ENCODE measurements at regions not wholly inside any gene's neighbourhood (a gene's known extent, or its start where the extent isn't known, plus 50 kb on each side); places are given as distances from the start of the nearest gene placed in this dataset.

DNA sequence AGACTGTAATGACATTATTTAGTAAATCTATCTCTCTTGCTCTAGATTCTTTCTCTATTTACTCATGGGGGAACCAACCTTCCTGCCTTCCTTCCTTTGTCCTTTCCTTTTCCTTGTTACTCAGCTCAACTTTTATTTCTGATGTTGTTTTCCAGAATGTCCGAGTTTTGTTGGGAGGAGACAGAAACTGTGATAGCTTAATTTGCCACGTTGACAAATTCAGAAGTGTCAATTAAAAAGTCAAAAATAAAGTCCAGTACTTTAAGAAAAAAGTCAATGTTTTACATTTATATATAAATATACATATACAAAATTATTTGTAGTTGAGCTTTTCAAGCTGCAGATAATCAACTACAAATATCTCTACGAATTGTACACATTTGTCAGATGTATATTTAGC is 1187.7 kb downstream of the ADGRL3 start:
- no peaks in the 10 kb centered on the region for H3K36me3 ChIP-seq (ENCODE audit: insufficient read depth)
- ATAC-seq = no peak
- no peak overlapping the region for H3K4me3 Mint-ChIP-seq
- no peaks in the 10 kb centered on the region for H3K27me3 ChIP-seq (ENCODE audit: insufficient read depth)
- H3K9me2 ChIP-seq (ENCODE audit: insufficient read depth) = peaks cover 3% of the 10 kb centered on the region; the same call in 1 of the 2 replicates
- H3K27ac ChIP-seq (ENCODE audit: low read depth) = no peak overlapping the region
- no peak overlapping the region for H3K4me3 ChIP-seq
- H4K20me1 ChIP-seq (replicated peaks; ENCODE audit: insufficient read depth) = no peaks in the 10 kb centered on the region
- H3K4me1 Mint-ChIP-seq = no peaks in the 10 kb centered on the region
- no peaks in the 10 kb centered on the region for H3K9me3 Mint-ChIP-seq
- no peaks in the 10 kb centered on the region for H3K4me1 ChIP-seq (ENCODE audit: insufficient read depth)
- H3F3A ChIP-seq (replicated peaks; ENCODE audit: low read depth) = no peaks in the 10 kb centered on the region
- H3K36me3 Mint-ChIP-seq (ENCODE audit: low read depth) = no peaks in the 10 kb centered on the region
- DNase-seq (ENCODE audit: low spot score) = no peak
- no peak overlapping the region for H3K27ac Mint-ChIP-seq
- TF ChIP-seq STAT1 (IDR thresholded peaks at IDR 0.05; ENCODE audit: unreplicated experiment) (no peak), NANOG (IDR thresholded peaks at IDR 0.05; ENCODE audit: borderline replicate concordance) (no peak), ZNF331 (CRISPR knock-in tag; IDR thresholded peaks at IDR 0.05; ENCODE audit: low read depth) (no peak), ZNF462 (CRISPR knock-in tag; IDR thresholded peaks at IDR 0.05) (no peak), EZH2 (IDR thresholded peaks at IDR 0.05; ENCODE audit: low read depth, unreplicated experiment) (no peak), JUNB (IDR thresholded peaks at IDR 0.05; ENCODE audit: unreplicated experiment) (no peak), EZH2phosphoT487 (IDR thresholded peaks at IDR 0.05; ENCODE audit: unreplicated experiment) (no peak)
- TF ChIP-seq, protein P1, sequence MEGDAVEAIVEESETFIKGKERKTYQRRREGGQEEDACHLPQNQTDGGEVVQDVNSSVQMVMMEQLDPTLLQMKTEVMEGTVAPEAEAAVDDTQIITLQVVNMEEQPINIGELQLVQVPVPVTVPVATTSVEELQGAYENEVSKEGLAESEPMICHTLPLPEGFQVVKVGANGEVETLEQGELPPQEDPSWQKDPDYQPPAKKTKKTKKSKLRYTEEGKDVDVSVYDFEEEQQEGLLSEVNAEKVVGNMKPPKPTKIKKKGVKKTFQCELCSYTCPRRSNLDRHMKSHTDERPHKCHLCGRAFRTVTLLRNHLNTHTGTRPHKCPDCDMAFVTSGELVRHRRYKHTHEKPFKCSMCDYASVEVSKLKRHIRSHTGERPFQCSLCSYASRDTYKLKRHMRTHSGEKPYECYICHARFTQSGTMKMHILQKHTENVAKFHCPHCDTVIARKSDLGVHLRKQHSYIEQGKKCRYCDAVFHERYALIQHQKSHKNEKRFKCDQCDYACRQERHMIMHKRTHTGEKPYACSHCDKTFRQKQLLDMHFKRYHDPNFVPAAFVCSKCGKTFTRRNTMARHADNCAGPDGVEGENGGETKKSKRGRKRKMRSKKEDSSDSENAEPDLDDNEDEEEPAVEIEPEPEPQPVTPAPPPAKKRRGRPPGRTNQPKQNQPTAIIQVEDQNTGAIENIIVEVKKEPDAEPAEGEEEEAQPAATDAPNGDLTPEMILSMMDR (conservative IDR thresholded peaks at IDR 0.05; ENCODE audit: low read depth in 2 of 2) = no peak
- TF ChIP-seq, protein P2, sequence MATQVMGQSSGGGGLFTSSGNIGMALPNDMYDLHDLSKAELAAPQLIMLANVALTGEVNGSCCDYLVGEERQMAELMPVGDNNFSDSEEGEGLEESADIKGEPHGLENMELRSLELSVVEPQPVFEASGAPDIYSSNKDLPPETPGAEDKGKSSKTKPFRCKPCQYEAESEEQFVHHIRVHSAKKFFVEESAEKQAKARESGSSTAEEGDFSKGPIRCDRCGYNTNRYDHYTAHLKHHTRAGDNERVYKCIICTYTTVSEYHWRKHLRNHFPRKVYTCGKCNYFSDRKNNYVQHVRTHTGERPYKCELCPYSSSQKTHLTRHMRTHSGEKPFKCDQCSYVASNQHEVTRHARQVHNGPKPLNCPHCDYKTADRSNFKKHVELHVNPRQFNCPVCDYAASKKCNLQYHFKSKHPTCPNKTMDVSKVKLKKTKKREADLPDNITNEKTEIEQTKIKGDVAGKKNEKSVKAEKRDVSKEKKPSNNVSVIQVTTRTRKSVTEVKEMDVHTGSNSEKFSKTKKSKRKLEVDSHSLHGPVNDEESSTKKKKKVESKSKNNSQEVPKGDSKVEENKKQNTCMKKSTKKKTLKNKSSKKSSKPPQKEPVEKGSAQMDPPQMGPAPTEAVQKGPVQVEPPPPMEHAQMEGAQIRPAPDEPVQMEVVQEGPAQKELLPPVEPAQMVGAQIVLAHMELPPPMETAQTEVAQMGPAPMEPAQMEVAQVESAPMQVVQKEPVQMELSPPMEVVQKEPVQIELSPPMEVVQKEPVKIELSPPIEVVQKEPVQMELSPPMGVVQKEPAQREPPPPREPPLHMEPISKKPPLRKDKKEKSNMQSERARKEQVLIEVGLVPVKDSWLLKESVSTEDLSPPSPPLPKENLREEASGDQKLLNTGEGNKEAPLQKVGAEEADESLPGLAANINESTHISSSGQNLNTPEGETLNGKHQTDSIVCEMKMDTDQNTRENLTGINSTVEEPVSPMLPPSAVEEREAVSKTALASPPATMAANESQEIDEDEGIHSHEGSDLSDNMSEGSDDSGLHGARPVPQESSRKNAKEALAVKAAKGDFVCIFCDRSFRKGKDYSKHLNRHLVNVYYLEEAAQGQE (IDR thresholded peaks at IDR 0.05; ENCODE audit: unreplicated experiment) = no peak
- TF ChIP-seq, protein P3, sequence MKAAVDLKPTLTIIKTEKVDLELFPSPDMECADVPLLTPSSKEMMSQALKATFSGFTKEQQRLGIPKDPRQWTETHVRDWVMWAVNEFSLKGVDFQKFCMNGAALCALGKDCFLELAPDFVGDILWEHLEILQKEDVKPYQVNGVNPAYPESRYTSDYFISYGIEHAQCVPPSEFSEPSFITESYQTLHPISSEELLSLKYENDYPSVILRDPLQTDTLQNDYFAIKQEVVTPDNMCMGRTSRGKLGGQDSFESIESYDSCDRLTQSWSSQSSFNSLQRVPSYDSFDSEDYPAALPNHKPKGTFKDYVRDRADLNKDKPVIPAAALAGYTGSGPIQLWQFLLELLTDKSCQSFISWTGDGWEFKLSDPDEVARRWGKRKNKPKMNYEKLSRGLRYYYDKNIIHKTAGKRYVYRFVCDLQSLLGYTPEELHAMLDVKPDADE (IDR thresholded peaks at IDR 0.05) = no peak
- H2AFZ ChIP-seq = no peak overlapping the region
- H3K4me2 ChIP-seq = no peak overlapping the region
- H3K27me3 Mint-ChIP-seq (ENCODE audit: insufficient read depth, low read depth, poor library complexity) = no peaks in the 10 kb centered on the region
- no peaks in the 10 kb centered on the region for H3K79me2 ChIP-seq (replicated peaks; ENCODE audit: insufficient read depth)
